ENCODE measurements at regions not wholly inside any gene's neighbourhood (a gene's known extent, or its start where the extent isn't known, plus 50 kb on each side); places are given as distances from the start of the nearest gene placed in this dataset.
"Not testable (repeated sequence)": the region's sequence is repeated elsewhere in the genome, so short reads cannot be mapped to it uniquely, and the experiment has no call there.

DNA sequence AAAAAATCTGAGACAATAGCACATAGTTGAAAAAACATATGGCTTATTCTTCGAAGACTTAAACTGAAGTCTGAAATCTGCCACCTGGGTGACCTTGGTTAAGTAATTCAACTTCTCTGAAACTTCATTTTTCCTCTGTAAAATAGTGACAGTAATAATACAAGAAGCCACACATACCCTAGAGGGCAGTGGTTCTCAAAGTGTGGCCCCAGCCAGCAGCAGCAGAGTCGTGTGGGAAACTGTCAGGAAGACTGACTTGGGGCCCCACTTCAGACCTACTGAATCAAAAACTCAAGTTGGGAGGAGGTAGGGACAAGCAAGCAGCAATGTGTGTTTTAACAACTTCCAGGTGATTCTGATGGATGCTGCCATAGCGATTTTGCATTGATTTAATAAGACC is 249.9 kb downstream of the HNRNPD start:
- CTCF ChIA-PET: no interaction called here
- no peaks in the 10 kb centered on the region for H3K9me3 Mint-ChIP-seq
- ATAC-seq (ENCODE audit: low read depth): no peak
- TF ChIP-seq, protein P1, sequence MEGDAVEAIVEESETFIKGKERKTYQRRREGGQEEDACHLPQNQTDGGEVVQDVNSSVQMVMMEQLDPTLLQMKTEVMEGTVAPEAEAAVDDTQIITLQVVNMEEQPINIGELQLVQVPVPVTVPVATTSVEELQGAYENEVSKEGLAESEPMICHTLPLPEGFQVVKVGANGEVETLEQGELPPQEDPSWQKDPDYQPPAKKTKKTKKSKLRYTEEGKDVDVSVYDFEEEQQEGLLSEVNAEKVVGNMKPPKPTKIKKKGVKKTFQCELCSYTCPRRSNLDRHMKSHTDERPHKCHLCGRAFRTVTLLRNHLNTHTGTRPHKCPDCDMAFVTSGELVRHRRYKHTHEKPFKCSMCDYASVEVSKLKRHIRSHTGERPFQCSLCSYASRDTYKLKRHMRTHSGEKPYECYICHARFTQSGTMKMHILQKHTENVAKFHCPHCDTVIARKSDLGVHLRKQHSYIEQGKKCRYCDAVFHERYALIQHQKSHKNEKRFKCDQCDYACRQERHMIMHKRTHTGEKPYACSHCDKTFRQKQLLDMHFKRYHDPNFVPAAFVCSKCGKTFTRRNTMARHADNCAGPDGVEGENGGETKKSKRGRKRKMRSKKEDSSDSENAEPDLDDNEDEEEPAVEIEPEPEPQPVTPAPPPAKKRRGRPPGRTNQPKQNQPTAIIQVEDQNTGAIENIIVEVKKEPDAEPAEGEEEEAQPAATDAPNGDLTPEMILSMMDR (IDR thresholded peaks at IDR 0.05): no peak
- POLR2A ChIA-PET: no interaction called here
- intact Hi-C loops (cut with micrococcal nuclease): loop anchor here (5.0 kb wide), 1 partner anchor 238 kb away; no protein-coding TSS in a partner anchor
- H3K4me1 Mint-ChIP-seq: no peaks in the 10 kb centered on the region
- H3K4me3 Mint-ChIP-seq: no peak overlapping the region
- DNase-seq: no peak
- no peaks in the 10 kb centered on the region for H3K36me3 Mint-ChIP-seq (ENCODE audit: low read depth)
- H3K27me3 Mint-ChIP-seq: peaks cover 5% of the 10 kb centered on the region
- H3K27ac Mint-ChIP-seq: no peak overlapping the region

DNA sequence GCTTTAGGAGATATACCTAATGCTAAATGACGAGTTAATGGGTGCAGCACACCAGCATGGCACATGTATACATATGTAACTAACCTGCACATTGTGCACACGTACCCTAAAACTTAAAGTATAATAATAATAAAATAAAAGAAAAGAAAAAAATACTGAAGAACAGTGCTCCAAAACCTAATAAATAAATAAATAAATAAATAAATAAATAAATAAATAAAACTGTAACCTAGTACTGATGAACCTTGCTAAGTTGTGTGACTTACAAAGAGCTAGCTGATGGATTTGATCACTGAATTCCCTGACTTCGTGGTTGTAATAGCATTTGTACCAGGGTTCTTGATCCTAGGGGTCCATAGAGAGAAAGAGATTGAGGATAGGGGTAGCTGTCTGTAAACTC is 258.6 kb downstream of the HNRNPD start:
- ATAC-seq (ENCODE audit: low read depth); H3K4me1 Mint-ChIP-seq; H3K27ac Mint-ChIP-seq; DNase-seq; H3K27me3 Mint-ChIP-seq; POLR2A ChIA-PET; H3K4me3 Mint-ChIP-seq; intact Hi-C loops (cut with micrococcal nuclease); H3K36me3 Mint-ChIP-seq (ENCODE audit: low read depth); H3K9me3 Mint-ChIP-seq; CTCF ChIA-PET: not testable (repeated sequence)

DNA sequence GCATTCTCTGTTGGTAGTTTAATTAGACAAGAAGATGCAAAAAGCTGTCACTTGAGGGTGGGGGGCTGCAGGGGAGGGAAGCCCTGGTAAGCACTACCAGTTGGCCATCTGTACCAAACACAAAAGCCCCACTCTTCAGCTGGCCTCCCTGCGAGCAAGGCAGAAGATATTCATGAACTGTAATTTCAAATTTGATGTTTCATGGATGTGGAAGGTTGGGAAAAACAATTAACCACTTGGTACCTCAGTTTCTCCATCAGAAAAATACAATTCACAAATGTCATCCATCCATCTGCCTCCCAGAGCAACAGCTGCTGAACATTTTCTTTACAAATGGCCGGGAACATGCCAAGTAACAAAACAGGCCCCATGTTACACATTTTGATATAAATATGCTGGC is 265.3 kb downstream of the HNRNPD start:
- peaks cover 7% of the 10 kb centered on the region for H3K27me3 Mint-ChIP-seq
- TF ChIP-seq, protein P1 (IDR thresholded peaks at IDR 0.05): no peak
- DNase-seq (no peak), ATAC-seq (ENCODE audit: low read depth) (no peak)
- H3K4me1 Mint-ChIP-seq: no peaks in the 10 kb centered on the region
- no peak overlapping the region for H3K27ac Mint-ChIP-seq
- H3K36me3 Mint-ChIP-seq (ENCODE audit: low read depth): no peaks in the 10 kb centered on the region
- POLR2A ChIA-PET: no interaction called here
- H3K4me3 Mint-ChIP-seq: no peak overlapping the region
- CTCF ChIA-PET: no interaction called here
- no peaks in the 10 kb centered on the region for H3K9me3 Mint-ChIP-seq
- intact Hi-C loops (cut with micrococcal nuclease): no loop called here

DNA sequence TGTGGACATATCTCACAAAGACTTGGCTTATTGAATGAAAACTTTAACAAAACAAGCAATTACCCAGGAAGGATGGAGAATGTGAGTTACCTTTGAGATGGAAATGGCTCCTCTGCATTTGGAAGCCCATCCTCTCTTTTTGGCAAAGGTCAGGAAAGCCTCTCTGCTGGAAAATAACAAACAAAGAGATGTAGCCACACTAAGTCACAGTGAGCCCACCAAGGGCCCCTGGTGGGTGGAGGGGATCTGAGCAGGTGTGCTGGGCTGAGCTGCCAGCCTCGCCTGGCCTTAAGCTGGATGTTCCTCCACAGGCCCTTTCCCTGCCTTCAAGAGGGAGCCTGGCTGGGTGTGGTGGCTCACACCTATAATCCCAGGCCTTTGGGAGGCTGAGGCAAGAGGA is 269.2 kb downstream of the HNRNPD start:
- ATAC-seq (ENCODE audit: low read depth) (no peak), DNase-seq (no peak)
- intact Hi-C loops (cut with micrococcal nuclease): no loop called here
- ChIA-PET POLR2A (no interaction called here), CTCF (no interaction called here)
- Mint-ChIP-seq H3K9me3 (no peaks in the 10 kb centered on the region), H3K4me1 (no peaks in the 10 kb centered on the region), H3K4me3 (no peak overlapping the region), H3K27ac (no peak overlapping the region), H3K27me3 (peaks cover 10% of the 10 kb centered on the region), H3K36me3 (ENCODE audit: low read depth) (no peaks in the 10 kb centered on the region)
- TF ChIP-seq, protein P1 (IDR thresholded peaks at IDR 0.05): no peak

DNA sequence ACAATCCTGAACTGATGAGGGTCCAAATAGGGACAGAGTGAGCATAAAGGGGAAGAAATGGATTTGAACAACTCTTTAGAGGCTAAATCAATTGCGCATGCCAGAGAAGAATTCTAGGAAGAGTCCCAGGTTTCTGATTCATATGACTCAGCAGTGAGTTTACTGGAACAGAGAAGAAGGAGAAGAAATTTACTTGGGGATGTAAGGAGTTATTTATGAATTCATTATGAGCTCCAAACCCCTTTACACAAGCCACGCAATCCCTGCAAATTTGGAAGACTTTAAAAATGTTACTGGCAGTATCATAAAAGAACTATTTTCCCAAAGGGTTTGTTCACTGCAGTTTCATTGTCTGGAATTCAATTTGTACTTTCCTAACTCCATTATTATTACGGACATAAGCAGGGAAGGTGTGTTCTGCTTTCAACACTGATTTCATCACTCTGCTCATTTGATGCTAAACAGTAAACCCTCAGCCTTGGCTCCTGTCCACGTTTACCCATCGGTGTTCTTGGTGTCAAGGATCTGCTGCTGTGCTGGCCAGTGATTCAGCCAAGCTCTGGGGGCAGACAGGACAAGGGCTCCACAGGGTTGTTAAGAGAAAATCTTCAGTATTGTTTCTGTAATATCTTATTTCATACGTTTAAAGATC is 273.7 kb downstream of the HNRNPD start:
- no peaks in the 10 kb centered on the region for H3K9me3 Mint-ChIP-seq
- DNase-seq (no peak), ATAC-seq (ENCODE audit: low read depth) (no peak)
- H3K4me3 Mint-ChIP-seq: no peak overlapping the region
- intact Hi-C loops (cut with micrococcal nuclease): no loop called here
- no peaks in the 10 kb centered on the region for H3K4me1 Mint-ChIP-seq
- peaks cover 5% of the 10 kb centered on the region for H3K27me3 Mint-ChIP-seq
- POLR2A ChIA-PET: no interaction called here
- CTCF ChIA-PET: no interaction called here
- H3K36me3 Mint-ChIP-seq (ENCODE audit: low read depth): no peaks in the 10 kb centered on the region
- no peak overlapping the region for H3K27ac Mint-ChIP-seq
- TF ChIP-seq, protein P1 (IDR thresholded peaks at IDR 0.05): no peak

DNA sequence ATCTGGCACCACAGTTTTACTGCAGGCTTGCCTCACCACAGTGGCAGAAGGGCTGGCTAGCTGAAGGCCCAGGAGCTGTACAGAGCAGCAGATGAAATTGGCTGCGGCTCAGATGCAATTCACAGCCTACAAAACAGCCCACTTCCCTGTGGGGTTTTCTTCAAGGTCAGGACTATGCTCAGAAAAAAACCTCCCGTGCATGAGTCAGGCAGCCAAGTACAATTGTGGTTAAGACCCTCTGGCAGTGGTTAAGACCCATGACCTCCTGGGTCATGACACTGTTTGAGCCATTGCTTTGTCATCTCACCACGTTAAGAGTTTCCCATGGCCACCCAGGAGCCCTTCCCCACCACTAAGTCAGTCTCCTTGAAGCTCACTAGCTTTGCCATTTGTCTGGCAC is 276.3 kb downstream of the HNRNPD start:
- Mint-ChIP-seq H3K9me3 (no peaks in the 10 kb centered on the region), H3K27ac (no peak overlapping the region), H3K36me3 (ENCODE audit: low read depth) (no peaks in the 10 kb centered on the region), H3K27me3 (peaks cover 5% of the 10 kb centered on the region), H3K4me1 (no peaks in the 10 kb centered on the region), H3K4me3 (no peak overlapping the region)
- intact Hi-C loops (cut with micrococcal nuclease): no loop called here
- DNase-seq (no peak), ATAC-seq (ENCODE audit: low read depth) (no peak)
- POLR2A ChIA-PET: no interaction called here
- TF ChIP-seq, protein P1 (IDR thresholded peaks at IDR 0.05): no peak
- CTCF ChIA-PET: no interaction called here
